B cell (primary cell): ENCODE measurements at regions not wholly inside any gene's neighbourhood (a gene's known extent, or its start where the extent isn't known, plus 50 kb on each side); places are given as distances from the start of the nearest gene placed in this dataset.
A peak's percentile ranks its signal among the peaks of the same experiment; 100 is the strongest.

Source experiments
- ATAC-seq: fragments of 200-7000 bp; cut with Tn5 transposase; one replicate; pipeline ENCODE4 v1.10.0; 2021; ENCODE audit warnings: low read depth, mild to moderate bottlenecking, moderate number of reproducible peaks, moderate library complexity
- CTCF ChIA-PET: fragments of 350-600 bp; sonication (Branson Sonifier 250); formaldehyde crosslinking; loops from one replicate; lab custom pipeline; 2021; ENCODE audit warnings: antibody characterized with exemption, inconsistent platforms; lab: Charles Lee
- POLR2A ChIA-PET: fragments of 350-600 bp; sonication (Branson Sonifier 250); formaldehyde crosslinking; loops from one replicate; lab custom pipeline; 2021; ENCODE audit warnings: antibody characterized with exemption; lab: Charles Lee
- DNase-seq: peaks from one replicate; pipeline ENCODE4 v3.0.0; 2013
- H2AFZ ChIP-seq: 2 replicates; pipeline ENCODE4 v1.6.1; 2012; ENCODE audit warnings: mild to moderate bottlenecking, low read depth, low read length; ENCODE audit not compliant: insufficient read depth, poor library complexity, severe bottlenecking
- H3K27ac ChIP-seq, 2 donors: 1 replicate in 1 of 2; 2 replicates in 1 of 2; pipeline ENCODE4 v1.5.1; 2012 to 2013; ENCODE audit warnings: low read length in 2 of 2, mild to moderate bottlenecking in 2 of 2, moderate library complexity in 1 of 2
- H3K27me3 ChIP-seq, 4 experiments: fragments of 200-600 bp in 1 of 4; sonication (generic) in 1 of 4; replicated peaks in 1 of 4; 1 replicate in 2 of 4; 2 replicates in 2 of 4; pipeline versions ENCODE4 v1.6.1 to v1.7.0; 2013 to 2016; ENCODE audit warnings: low read length in 3 of 4, mild to moderate bottlenecking in 2 of 4, mixed read lengths in 1 of 4, moderate library complexity in 1 of 4; ENCODE audit not compliant: insufficient read depth in 4 of 4, control insufficient read depth in 3 of 4; ENCODE audit errors: control extremely low read depth in 1 of 4
- H3K36me3 ChIP-seq, 2 experiments: replicated peaks in 1 of 2; 1 replicate in 1 of 2; 2 replicates in 1 of 2; pipeline versions ENCODE4 v1.6.1 to v1.7.1; 2013; ENCODE audit warnings: low read length in 1 of 2; ENCODE audit not compliant: insufficient read depth in 2 of 2, control insufficient read depth in 1 of 2; ENCODE audit errors: control extremely low read depth in 1 of 2, extremely low read depth in 1 of 2
- H3K4me1 ChIP-seq, 2 donors: fragments of 200-600 bp in 1 of 2; sonication (generic) in 1 of 2; 1 replicate in 1 of 2; 2 replicates in 1 of 2; pipeline versions ENCODE4 v1.5.1 to v1.6.1; 2013 to 2017; ENCODE audit warnings: low read length in 2 of 2; ENCODE audit not compliant: control insufficient read depth in 2 of 2, insufficient read depth in 2 of 2
- H3K4me2 ChIP-seq: replicated peaks from 2 replicates; pipeline ENCODE3; 2012; ENCODE audit warnings: mild to moderate bottlenecking, low read depth, low read length; ENCODE audit not compliant: poor library complexity, severe bottlenecking
- H3K4me3 ChIP-seq, 5 experiments: fragments of 200-600 bp in 1 of 5; sonication (generic) in 1 of 5; 1 replicate in 3 of 5; 2 replicates in 2 of 5; pipeline versions ENCODE4 v1.5.1 to v1.7.0; 2011 to 2016; ENCODE audit warnings: low read length in 4 of 5, mild to moderate bottlenecking in 4 of 5, low read depth in 2 of 5, control low read depth in 1 of 5, moderate library complexity in 1 of 5; ENCODE audit not compliant: insufficient read depth in 1 of 5; ENCODE audit errors: control extremely low read depth in 1 of 5, extremely low read depth in 1 of 5
- H3K79me2 ChIP-seq: fragments of 200-600 bp; sonication (generic); one replicate; pipeline ENCODE4 v1.6.0; 2016; ENCODE audit warnings: low read length; ENCODE audit not compliant: control insufficient read depth, insufficient read depth
- H3K9ac ChIP-seq: fragments of 200-600 bp; sonication (generic); 2 replicates; pipeline ENCODE4 v1.6.1; 2017; ENCODE audit warnings: mild to moderate bottlenecking, low read length, moderate library complexity
- H3K9me3 ChIP-seq, 3 donors: one replicate each; pipeline versions ENCODE4 v1.6.1 to v1.7.1; 2013; ENCODE audit warnings: low read length in 2 of 3; ENCODE audit not compliant: control insufficient read depth in 2 of 3, insufficient read depth in 1 of 3; ENCODE audit errors: control extremely low read depth in 1 of 3
- H4K20me1 ChIP-seq: 2 replicates; pipeline ENCODE4 v1.6.0; 2012; ENCODE audit warnings: mild to moderate bottlenecking, low read length; ENCODE audit not compliant: insufficient read depth, control insufficient read depth, poor library complexity, severe bottlenecking
- H3K27ac Mint-ChIP-seq: one replicate; pipeline ENCODE4 v1.8.0; 2021; ENCODE audit warnings: mixed read lengths
- H3K27me3 Mint-ChIP-seq: one replicate; pipeline ENCODE4 v1.8.0; 2021; ENCODE audit warnings: mixed read lengths
- H3K4me1 Mint-ChIP-seq: one replicate; pipeline ENCODE4 v1.8.0; 2021; ENCODE audit warnings: mixed read lengths
- H3K4me3 Mint-ChIP-seq: one replicate; pipeline ENCODE4 v1.8.0; 2021; ENCODE audit warnings: mixed read lengths
- H3K9me3 Mint-ChIP-seq: one replicate; pipeline ENCODE4 v1.8.0; 2022; ENCODE audit warnings: mixed read lengths; ENCODE audit not compliant: insufficient read depth
- EZH2 ChIP-seq: IDR thresholded peaks from 2 replicates; pipeline ENCODE4 v1.6.1; 2012; ENCODE audit warnings: borderline replicate concordance, low read depth, mild to moderate bottlenecking, moderate library complexity, low read length; ENCODE audit not compliant: insufficient read depth, poor library complexity, severe bottlenecking
- WGBS: methylation state at CpG from one replicate; pipeline ENCODE4 v1.1.5; 2013; ENCODE audit warnings: missing lambda C conversion rate; ENCODE audit not compliant: insufficient coverage; 5-methylcytosine and 5-hydroxymethylcytosine counted together
- intact Hi-C: fragments of 100-400 bp; cut with micrococcal nuclease; formaldehyde crosslinking; loops from one replicate; pipeline ENCODE4 v1.10.0; 2022
- TF ChIP-seq, protein P1 (sequence below): fragments of 200-600 bp; IDR thresholded peaks from one replicate; pipeline ENCODE4 v1.8.0; 2022; ENCODE audit warnings: antibody characterized with exemption, mild to moderate bottlenecking

DNA sequence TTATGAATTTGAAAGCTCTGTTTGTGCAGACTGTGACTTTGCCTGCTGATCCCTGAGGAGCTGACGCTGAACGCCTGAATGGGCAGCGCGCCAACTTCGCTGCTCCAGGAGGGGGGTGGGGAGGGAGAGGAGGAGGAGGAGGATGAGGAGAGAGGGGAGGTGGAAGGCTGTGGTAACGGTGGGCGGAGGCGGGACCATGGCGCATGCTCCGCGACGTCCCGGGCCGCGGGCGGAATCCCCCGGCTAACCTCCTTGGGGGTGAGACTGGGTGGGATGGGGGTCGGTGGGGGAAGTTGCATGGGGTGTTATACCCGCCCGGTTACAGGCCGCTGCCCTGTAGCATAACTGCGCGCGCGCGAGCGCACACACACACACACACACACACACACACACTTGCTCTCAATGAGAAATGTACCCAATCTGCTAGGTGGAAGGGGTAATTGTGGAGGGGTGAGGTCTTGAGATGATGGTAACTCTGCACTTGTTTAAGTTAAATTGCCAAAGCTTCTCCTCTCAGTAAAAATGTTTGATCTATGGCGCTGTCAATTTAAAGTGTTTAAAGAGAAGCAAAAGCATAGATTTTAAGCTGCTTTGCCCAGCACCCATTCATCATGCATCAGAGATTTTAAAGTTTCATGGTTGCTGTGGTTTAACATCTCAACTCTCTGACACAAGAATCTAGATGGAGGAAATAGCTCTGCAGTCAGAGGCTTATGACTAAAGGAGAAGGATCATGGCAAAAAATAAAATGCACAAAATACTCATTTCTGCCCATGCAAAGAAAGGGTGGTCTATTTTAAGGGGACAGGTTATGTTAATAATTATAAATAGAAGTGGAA, 76.6 kb upstream of the TBCA start:
- H2AFZ ChIP-seq, result peak overlapping the region; percentile 84
- peak overlapping the region; percentile 21 to 32 for H3K27ac ChIP-seq
- no peaks in the 10 kb centered on the region for H3K79me2 ChIP-seq
- DNase-seq (peak; percentile 83), ATAC-seq (peak; percentile 80)
- no peaks in the 10 kb centered on the region for H3K9me3 Mint-ChIP-seq
- POLR2A ChIA-PET, result interaction anchor here (0.7 kb wide), 3 partner anchors 77 to 207 kb away, joined by 3 to 4 read pairs (median 3); no protein-coding TSS in a partner anchor
- intact Hi-C loops, result loop anchor here (1.0 to 10.0 kb wide), 4 partner anchors 76 to 1130 kb away; partner anchors contain the start of gene TBCA
- H3K36me3 ChIP-seq, result no peaks in the 10 kb centered on the region
- H3K9ac ChIP-seq, result peak overlapping the region; percentile 72
- H3K27ac Mint-ChIP-seq, result peak overlapping the region; percentile 46
- H3K4me3 ChIP-seq, result peak overlapping the region; percentile 57 to 82 (median 65)
- H3K4me1 Mint-ChIP-seq, result peaks cover 20% of the 10 kb centered on the region
- H3K4me2 ChIP-seq, result peak overlapping the region; percentile 94
- peaks cover 9% of the 10 kb centered on the region for H3K27me3 Mint-ChIP-seq
- CTCF ChIA-PET, result no interaction called here
- TF ChIP-seq, protein P1, sequence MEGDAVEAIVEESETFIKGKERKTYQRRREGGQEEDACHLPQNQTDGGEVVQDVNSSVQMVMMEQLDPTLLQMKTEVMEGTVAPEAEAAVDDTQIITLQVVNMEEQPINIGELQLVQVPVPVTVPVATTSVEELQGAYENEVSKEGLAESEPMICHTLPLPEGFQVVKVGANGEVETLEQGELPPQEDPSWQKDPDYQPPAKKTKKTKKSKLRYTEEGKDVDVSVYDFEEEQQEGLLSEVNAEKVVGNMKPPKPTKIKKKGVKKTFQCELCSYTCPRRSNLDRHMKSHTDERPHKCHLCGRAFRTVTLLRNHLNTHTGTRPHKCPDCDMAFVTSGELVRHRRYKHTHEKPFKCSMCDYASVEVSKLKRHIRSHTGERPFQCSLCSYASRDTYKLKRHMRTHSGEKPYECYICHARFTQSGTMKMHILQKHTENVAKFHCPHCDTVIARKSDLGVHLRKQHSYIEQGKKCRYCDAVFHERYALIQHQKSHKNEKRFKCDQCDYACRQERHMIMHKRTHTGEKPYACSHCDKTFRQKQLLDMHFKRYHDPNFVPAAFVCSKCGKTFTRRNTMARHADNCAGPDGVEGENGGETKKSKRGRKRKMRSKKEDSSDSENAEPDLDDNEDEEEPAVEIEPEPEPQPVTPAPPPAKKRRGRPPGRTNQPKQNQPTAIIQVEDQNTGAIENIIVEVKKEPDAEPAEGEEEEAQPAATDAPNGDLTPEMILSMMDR, result no peak
- TF ChIP-seq EZH2, result no peak
- no peaks in the 10 kb centered on the region for H4K20me1 ChIP-seq
- H3K4me3 Mint-ChIP-seq, result peak overlapping the region; percentile 77
- peaks cover 9 to 20% of the 10 kb centered on the region in 2 donors for H3K4me1 ChIP-seq
- H3K27me3 ChIP-seq, result peaks cover 0 to 3% (median 0%) of the 10 kb centered on the region in 4 experiments
- peaks cover 0 to 12% (median 0%) of the 10 kb centered on the region in 3 donors for H3K9me3 ChIP-seq
- WGBS, result 2% methylated on average over 13 of the region's 28 CpGs

DNA sequence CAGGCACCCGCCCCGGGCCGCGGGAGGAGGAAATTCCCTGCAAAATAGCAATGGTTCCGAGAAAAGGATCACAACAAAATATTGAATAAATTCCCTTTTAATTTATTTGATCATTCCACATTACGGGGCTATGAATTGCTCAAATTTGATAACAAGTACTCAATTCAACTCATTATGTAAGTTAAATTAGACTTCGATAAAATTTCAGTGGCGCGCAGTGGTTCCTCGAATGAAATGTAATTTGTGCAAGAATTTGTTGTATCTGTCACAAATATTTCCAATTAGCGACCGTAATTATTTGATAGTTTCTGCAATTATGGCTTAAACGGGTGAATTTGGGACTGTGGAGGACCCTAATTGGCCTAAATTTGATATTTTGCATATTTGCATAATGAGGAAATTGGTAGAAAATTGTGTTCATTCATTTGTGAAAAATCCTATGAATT, 76.0 kb upstream of the TBCA start:
- Histone ChIP-seq H3K4me1 (peaks cover 9 to 20% of the 10 kb centered on the region in 2 donors), H2AFZ (peak overlapping the region; percentile 84), H4K20me1 (no peaks in the 10 kb centered on the region), H3K27me3 (peaks cover 0 to 3% (median 0%) of the 10 kb centered on the region in 4 experiments), H3K9me3 (peaks cover 0 to 12% (median 0%) of the 10 kb centered on the region in 3 donors), H3K9ac (peak overlapping the region; percentile 72), H3K4me2 (peak overlapping the region; percentile 94), H3K4me3 (peak overlapping the region; percentile 57 to 82 (median 59)), H3K79me2 (no peaks in the 10 kb centered on the region), H3K27ac (peak overlapping the region; percentile 1 to 32), H3K36me3 (no peaks in the 10 kb centered on the region)
- intact Hi-C loops, result loop anchor here (1.0 to 10.0 kb wide), 4 partner anchors 76 to 1131 kb away; partner anchors contain the start of gene TBCA
- POLR2A ChIA-PET, result no interaction called here
- CTCF ChIA-PET, result no interaction called here
- Mint-ChIP-seq H3K27me3 (peaks cover 7% of the 10 kb centered on the region), H3K27ac (peak overlapping the region; percentile 46), H3K4me3 (peak overlapping the region; percentile 77), H3K9me3 (no peaks in the 10 kb centered on the region), H3K4me1 (peaks cover 20% of the 10 kb centered on the region)
- TF ChIP-seq EZH2, result no peak
- TF ChIP-seq, protein P1, result no peak
- WGBS, result 0% methylated on average over 1 of the region's 13 CpGs
- ATAC-seq, result no peak
- no peak for DNase-seq
